CD4-positive, CD25-positive, alpha-beta regulatory T cell (primary cell): ENCODE measurements at regions not wholly inside any gene's neighbourhood (a gene's known extent, or its start where the extent isn't known, plus 50 kb on each side); places are given as distances from the start of the nearest gene placed in this dataset.

Experiments used
- ATAC-seq, 2 donors: fragments of 150-1000 bp; cut with Tn5 transposase; one replicate each; pipeline ENCODE4 v1.10.0; 2021; ENCODE audit warnings: low read depth in 2 of 2, moderate number of reproducible peaks in 2 of 2, moderate library complexity in 1 of 2
- DNase-seq, 3 donors: peaks; one replicate each; pipeline versions ENCODE4 v3.0.0 to v3.0.0-alpha.2; 2012 to 2022; ENCODE audit warnings: mixed read lengths in 1 of 3
- H3K27ac ChIP-seq: one replicate; pipeline ENCODE4 v1.7.0; 2013; ENCODE audit warnings: mild to moderate bottlenecking, low read length; ENCODE audit not compliant: insufficient read depth, poor library complexity, severe bottlenecking
- H3K27me3 ChIP-seq: one replicate; pipeline ENCODE4 v1.7.0; 2013; ENCODE audit warnings: low read length; ENCODE audit not compliant: control insufficient read depth, insufficient read depth
- H3K36me3 ChIP-seq: one replicate; pipeline ENCODE4 v1.7.0; 2013; ENCODE audit warnings: mild to moderate bottlenecking, low read length, moderate library complexity; ENCODE audit not compliant: control insufficient read depth, insufficient read depth
- H3K4me1 ChIP-seq: 2 replicates; pipeline ENCODE4 v1.7.0; 2013; ENCODE audit warnings: mild to moderate bottlenecking, low read length; ENCODE audit not compliant: insufficient read depth, control insufficient read depth, poor library complexity, severe bottlenecking
- H3K4me3 ChIP-seq: one replicate; pipeline ENCODE4 v1.7.0; 2013; ENCODE audit warnings: low read depth, mild to moderate bottlenecking, low read length, moderate library complexity
- H3K9me3 ChIP-seq, 2 experiments: 1 replicate in 1 of 2; 2 replicates in 1 of 2; pipeline ENCODE4 v1.7.0; 2013; ENCODE audit warnings: low read length in 2 of 2, mild to moderate bottlenecking in 1 of 2, moderate library complexity in 1 of 2; ENCODE audit not compliant: control insufficient read depth in 2 of 2
- H3K27ac Mint-ChIP-seq, 3 donors: one replicate each; pipeline ENCODE4 v1.8.0; 2020 to 2022; ENCODE audit warnings: mild to moderate bottlenecking in 3 of 3, mixed read lengths in 3 of 3, moderate library complexity in 2 of 3
- H3K27me3 Mint-ChIP-seq: one replicate; pipeline ENCODE4 v1.8.0; 2022; ENCODE audit warnings: mild to moderate bottlenecking, mixed read lengths
- H3K36me3 Mint-ChIP-seq: one replicate; pipeline ENCODE4 v1.8.0; 2020; ENCODE audit warnings: mixed read lengths
- H3K4me1 Mint-ChIP-seq, 4 donors: one replicate each; pipeline ENCODE4 v1.8.0; 2020 to 2022; ENCODE audit warnings: mixed read lengths in 4 of 4, mild to moderate bottlenecking in 1 of 4
- H3K4me3 Mint-ChIP-seq, 4 donors: one replicate each; pipeline ENCODE4 v1.8.0; 2020 to 2022; ENCODE audit warnings: mild to moderate bottlenecking in 4 of 4, mixed read lengths in 4 of 4, moderate library complexity in 3 of 4
- H3K9me3 Mint-ChIP-seq, 7 donors: one replicate each; pipeline ENCODE4 v1.8.0; 2020 to 2022; ENCODE audit warnings: mixed read lengths in 7 of 7, mild to moderate bottlenecking in 3 of 7, moderate library complexity in 2 of 7

- H3K27ac Mint-ChIP-seq: no peak overlapping the region
- ATAC-seq: no peak
- Histone ChIP-seq H3K36me3 (no peaks in the 10 kb centered on the region), H3K4me3 (no peak overlapping the region), H3K27ac (no peak overlapping the region), H3K4me1 (no peaks in the 10 kb centered on the region), H3K9me3 (peaks cover 0 to 11% of the 10 kb centered on the region in 2 experiments), H3K27me3 (no peaks in the 10 kb centered on the region)
- no peaks in the 10 kb centered on the region for H3K27me3 Mint-ChIP-seq
- no peak overlapping the region for H3K4me3 Mint-ChIP-seq
- peaks cover 0 to 16% (median 7%) of the 10 kb centered on the region in 7 donors for H3K9me3 Mint-ChIP-seq
- H3K4me1 Mint-ChIP-seq: no peaks in the 10 kb centered on the region
- no peaks in the 10 kb centered on the region for H3K36me3 Mint-ChIP-seq
- DNase-seq: no peak
Observed at GRCh38 chr9:28900406-28900805, 1327.1 kb upstream of the C9orf72 start.

- no peak for ATAC-seq
- H3K27ac ChIP-seq: no peak overlapping the region
Observed at GRCh38 chr9:28909526-28909925, 1336.2 kb upstream of the C9orf72 start.

GRCh38 chr9:28912621-28913020 is 1339.3 kb upstream of the C9orf72 start:
- H3K27ac Mint-ChIP-seq: no peak overlapping the region
- no peaks in the 10 kb centered on the region for H3K27me3 ChIP-seq
- no peaks in the 10 kb centered on the region for H3K9me3 ChIP-seq
- H3K4me1 ChIP-seq: no peaks in the 10 kb centered on the region
- no peak overlapping the region for H3K4me3 ChIP-seq
- no peak overlapping the region for H3K4me3 Mint-ChIP-seq
- no peaks in the 10 kb centered on the region for H3K36me3 ChIP-seq
- no peak overlapping the region for H3K27ac ChIP-seq
- H3K36me3 Mint-ChIP-seq: no peaks in the 10 kb centered on the region
- H3K4me1 Mint-ChIP-seq: no peaks in the 10 kb centered on the region
- DNase-seq: no peak
- no peaks in the 10 kb centered on the region for H3K27me3 Mint-ChIP-seq
- peaks cover 0 to 7% (median 2%) of the 10 kb centered on the region in 7 donors for H3K9me3 Mint-ChIP-seq
- no peak for ATAC-seq

More at GRCh38 chr9:28909526-28909925, 1336.2 kb upstream of the C9orf72 start:
- H3K4me3 ChIP-seq: no peak overlapping the region
- Mint-ChIP-seq H3K4me1 (no peaks in the 10 kb centered on the region), H3K9me3 (peaks cover 0 to 9% (median 3%) of the 10 kb centered on the region in 7 donors), H3K36me3 (no peaks in the 10 kb centered on the region), H3K27ac (peak overlapping the region in 1 of 3 donors; percentile 66), H3K27me3 (no peaks in the 10 kb centered on the region), H3K4me3 (no peak overlapping the region)
- H3K36me3 ChIP-seq: no peaks in the 10 kb centered on the region
- H3K9me3 ChIP-seq: no peaks in the 10 kb centered on the region
- no peaks in the 10 kb centered on the region for H3K4me1 ChIP-seq
- DNase-seq: no peak
- no peaks in the 10 kb centered on the region for H3K27me3 ChIP-seq

DNA sequence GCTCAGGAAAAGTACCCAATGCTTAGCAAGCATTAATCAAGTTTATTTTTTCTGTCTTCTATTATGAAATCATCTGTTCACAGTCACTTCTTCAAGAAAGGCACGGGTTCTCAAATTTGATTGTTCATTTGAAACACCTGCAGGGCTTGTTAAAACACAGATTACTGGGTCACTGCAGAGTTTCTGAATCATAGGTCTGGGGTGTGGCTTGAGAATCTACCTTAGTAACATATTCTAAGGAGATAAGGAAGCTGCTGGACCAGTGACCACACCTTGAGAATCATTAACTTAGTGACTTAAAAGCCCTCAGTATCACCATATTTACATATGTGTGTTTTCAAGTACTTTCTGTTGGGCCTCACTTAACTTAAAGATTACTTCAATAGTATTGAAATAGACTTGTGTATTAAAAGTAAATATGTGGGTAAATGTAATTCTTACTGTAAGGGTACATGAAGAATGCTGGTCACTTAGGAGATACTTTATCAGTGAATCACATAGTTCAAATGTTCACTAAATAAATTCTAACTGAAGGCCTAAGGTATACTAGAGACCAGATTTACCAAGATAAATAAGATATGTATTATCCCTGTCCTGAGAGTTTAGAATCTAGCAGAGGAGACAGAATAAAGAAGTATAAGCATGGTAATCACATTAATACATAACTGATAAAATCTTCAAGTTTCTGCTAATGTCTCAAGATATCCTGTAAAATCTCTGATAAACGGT is 1342.1 kb upstream of the C9orf72 start:
- no peaks in the 10 kb centered on the region for H3K4me1 ChIP-seq
- Mint-ChIP-seq H3K4me3 (no peak overlapping the region), H3K4me1 (no peaks in the 10 kb centered on the region), H3K27me3 (no peaks in the 10 kb centered on the region), H3K27ac (no peak overlapping the region), H3K9me3 (peaks cover 0 to 12% (median 5%) of the 10 kb centered on the region in 7 donors), H3K36me3 (no peaks in the 10 kb centered on the region)
- no peak overlapping the region for H3K27ac ChIP-seq
- DNase-seq: no peak
- H3K27me3 ChIP-seq: no peaks in the 10 kb centered on the region
- no peaks in the 10 kb centered on the region for H3K9me3 ChIP-seq
- H3K36me3 ChIP-seq: no peaks in the 10 kb centered on the region
- no peak overlapping the region for H3K4me3 ChIP-seq
- ATAC-seq: no peak

DNA sequence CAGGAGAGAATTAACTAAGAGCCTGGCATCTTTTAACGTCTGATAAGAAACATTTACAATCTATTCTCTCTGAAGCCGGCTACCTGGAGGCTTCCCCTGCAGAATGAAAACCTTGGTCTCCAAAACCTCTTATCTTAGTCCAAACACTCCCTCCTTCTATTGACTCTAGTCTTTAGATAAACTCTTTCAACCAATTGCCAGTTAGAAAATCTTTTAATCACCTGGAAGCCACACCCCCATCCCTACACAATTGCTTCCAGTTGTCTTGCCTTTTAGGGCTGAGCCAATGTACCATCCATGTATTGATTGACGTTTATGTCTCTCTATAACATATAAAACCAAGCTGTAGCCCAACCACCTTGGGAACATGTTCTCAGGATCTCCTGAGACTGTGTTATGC is 1343.1 kb upstream of the C9orf72 start:
- DNase-seq (no peak), ATAC-seq (no peak)
- Histone ChIP-seq H3K9me3 (no peaks in the 10 kb centered on the region), H3K27ac (no peak overlapping the region), H3K4me3 (no peak overlapping the region), H3K27me3 (no peaks in the 10 kb centered on the region), H3K4me1 (no peaks in the 10 kb centered on the region), H3K36me3 (no peaks in the 10 kb centered on the region)
- Mint-ChIP-seq H3K4me1 (no peaks in the 10 kb centered on the region), H3K36me3 (no peaks in the 10 kb centered on the region), H3K27me3 (no peaks in the 10 kb centered on the region), H3K4me3 (no peak overlapping the region), H3K9me3 (peaks cover 0 to 12% (median 5%) of the 10 kb centered on the region in 7 donors), H3K27ac (no peak overlapping the region)

GRCh38 chr9:28921857-28922500 is 1348.7 kb upstream of the C9orf72 start:
- H3K9me3 ChIP-seq: peaks cover 0 to 6% of the 10 kb centered on the region in 2 experiments
- no peak for ATAC-seq

DNA sequence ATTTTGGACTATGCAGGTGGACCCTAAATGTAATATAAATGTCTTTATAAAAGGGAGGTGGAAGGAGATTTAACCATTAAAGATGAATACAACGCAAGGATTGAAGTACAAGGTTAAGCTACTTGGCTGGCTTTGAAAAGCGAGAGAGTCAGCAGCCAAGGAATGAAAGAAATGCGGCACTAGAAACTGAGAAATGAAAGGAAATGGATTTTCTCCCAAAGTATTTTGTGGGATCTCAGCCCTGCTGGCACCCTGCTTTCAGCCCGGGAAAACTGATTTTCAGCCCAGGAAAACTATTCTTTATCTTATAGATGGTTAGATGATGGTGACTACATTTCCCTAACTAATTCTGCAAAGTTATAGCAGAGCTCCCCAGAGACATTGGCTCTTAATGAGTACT is 1349.6 kb upstream of the C9orf72 start:
- Mint-ChIP-seq H3K4me3 (no peak overlapping the region), H3K36me3 (no peaks in the 10 kb centered on the region), H3K4me1 (no peaks in the 10 kb centered on the region), H3K27me3 (no peaks in the 10 kb centered on the region), H3K9me3 (peaks cover 0 to 17% (median 2%) of the 10 kb centered on the region in 7 donors), H3K27ac (no peak overlapping the region)
- H3K4me1 ChIP-seq: no peaks in the 10 kb centered on the region
- H3K27me3 ChIP-seq: no peaks in the 10 kb centered on the region
- H3K27ac ChIP-seq: no peak overlapping the region
- H3K4me3 ChIP-seq: no peak overlapping the region
- no peaks in the 10 kb centered on the region for H3K36me3 ChIP-seq
- ATAC-seq (no peak), DNase-seq (no peak)
- H3K9me3 ChIP-seq: peaks cover 0 to 6% of the 10 kb centered on the region in 2 experiments

More at GRCh38 chr9:28921857-28922500, 1348.7 kb upstream of the C9orf72 start:
- Mint-ChIP-seq H3K27me3 (no peaks in the 10 kb centered on the region), H3K9me3 (peaks cover 0 to 15% (median 2%) of the 10 kb centered on the region in 7 donors), H3K36me3 (no peaks in the 10 kb centered on the region), H3K4me1 (no peaks in the 10 kb centered on the region), H3K27ac (no peak overlapping the region), H3K4me3 (no peak overlapping the region)
- H3K27ac ChIP-seq: no peak overlapping the region
- no peak overlapping the region for H3K4me3 ChIP-seq
- DNase-seq: no peak
- no peaks in the 10 kb centered on the region for H3K27me3 ChIP-seq
- H3K4me1 ChIP-seq: no peaks in the 10 kb centered on the region
- H3K36me3 ChIP-seq: no peaks in the 10 kb centered on the region
